Stomach (tissue), 4 donors: ENCODE measurements at regions not wholly inside any gene's neighbourhood (a gene's known extent, or its start where the extent isn't known, plus 50 kb on each side); places are given as distances from the start of the nearest gene placed in this dataset.

Experiments used
- EP300 ChIP-seq: sonication (generic); formaldehyde crosslinking; IDR thresholded peaks from one replicate; pipeline ENCODE4 v1.6.1; 2017; ENCODE audit warnings: antibody characterized with exemption
- POLR2A ChIP-seq, 4 donors: fragments of 450-650 bp; IDR thresholded peaks; one replicate each; pipeline ENCODE4 v1.6.1; 2016; ENCODE audit warnings: antibody characterized with exemption in 4 of 4, control low read depth in 2 of 4, mild to moderate bottlenecking in 1 of 4, moderate library complexity in 1 of 4
- TF ChIP-seq, protein P1 (sequence below), 7 experiments: fragments of 450-650 bp in 4 of 7; fragments of 200-600 bp in 3 of 7; sonication (generic) in 3 of 7; IDR thresholded peaks; one replicate each; pipeline ENCODE4 v1.5.1; 2016 to 2019; ENCODE audit warnings: antibody characterized with exemption in 7 of 7, control low read depth in 2 of 7, mild to moderate bottlenecking in 1 of 7

DNA sequence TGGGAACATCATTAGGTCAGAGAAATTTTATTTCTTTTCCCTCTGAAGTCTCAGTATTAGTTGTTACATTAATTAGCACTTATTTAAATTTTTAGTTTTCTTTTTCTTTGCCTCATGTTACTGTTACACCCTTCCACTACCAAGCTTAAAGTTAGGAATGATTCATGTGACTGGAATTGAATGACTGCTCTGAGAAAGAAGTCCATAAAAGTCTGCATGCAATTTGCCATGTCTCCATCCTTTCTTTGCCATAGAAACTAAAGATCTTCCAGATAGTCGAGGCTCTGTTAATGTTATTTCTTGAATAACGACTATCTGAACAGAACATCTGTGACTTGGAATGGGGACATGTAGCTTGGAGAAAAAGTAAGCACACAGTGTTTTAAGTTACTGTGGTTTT lies 1269.8 kb upstream of the PIK3C3 start:
- TF ChIP-seq, protein P1, sequence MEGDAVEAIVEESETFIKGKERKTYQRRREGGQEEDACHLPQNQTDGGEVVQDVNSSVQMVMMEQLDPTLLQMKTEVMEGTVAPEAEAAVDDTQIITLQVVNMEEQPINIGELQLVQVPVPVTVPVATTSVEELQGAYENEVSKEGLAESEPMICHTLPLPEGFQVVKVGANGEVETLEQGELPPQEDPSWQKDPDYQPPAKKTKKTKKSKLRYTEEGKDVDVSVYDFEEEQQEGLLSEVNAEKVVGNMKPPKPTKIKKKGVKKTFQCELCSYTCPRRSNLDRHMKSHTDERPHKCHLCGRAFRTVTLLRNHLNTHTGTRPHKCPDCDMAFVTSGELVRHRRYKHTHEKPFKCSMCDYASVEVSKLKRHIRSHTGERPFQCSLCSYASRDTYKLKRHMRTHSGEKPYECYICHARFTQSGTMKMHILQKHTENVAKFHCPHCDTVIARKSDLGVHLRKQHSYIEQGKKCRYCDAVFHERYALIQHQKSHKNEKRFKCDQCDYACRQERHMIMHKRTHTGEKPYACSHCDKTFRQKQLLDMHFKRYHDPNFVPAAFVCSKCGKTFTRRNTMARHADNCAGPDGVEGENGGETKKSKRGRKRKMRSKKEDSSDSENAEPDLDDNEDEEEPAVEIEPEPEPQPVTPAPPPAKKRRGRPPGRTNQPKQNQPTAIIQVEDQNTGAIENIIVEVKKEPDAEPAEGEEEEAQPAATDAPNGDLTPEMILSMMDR (IDR thresholded peaks at IDR 0.05) = no peak
- TF ChIP-seq EP300 = no peak
- TF ChIP-seq POLR2A (IDR thresholded peaks at IDR 0.05) = no peak
